ENCODE measurements at regions not wholly inside any gene's neighbourhood (a gene's known extent, or its start where the extent isn't known, plus 50 kb on each side); places are given as distances from the start of the nearest gene placed in this dataset.

DNA sequence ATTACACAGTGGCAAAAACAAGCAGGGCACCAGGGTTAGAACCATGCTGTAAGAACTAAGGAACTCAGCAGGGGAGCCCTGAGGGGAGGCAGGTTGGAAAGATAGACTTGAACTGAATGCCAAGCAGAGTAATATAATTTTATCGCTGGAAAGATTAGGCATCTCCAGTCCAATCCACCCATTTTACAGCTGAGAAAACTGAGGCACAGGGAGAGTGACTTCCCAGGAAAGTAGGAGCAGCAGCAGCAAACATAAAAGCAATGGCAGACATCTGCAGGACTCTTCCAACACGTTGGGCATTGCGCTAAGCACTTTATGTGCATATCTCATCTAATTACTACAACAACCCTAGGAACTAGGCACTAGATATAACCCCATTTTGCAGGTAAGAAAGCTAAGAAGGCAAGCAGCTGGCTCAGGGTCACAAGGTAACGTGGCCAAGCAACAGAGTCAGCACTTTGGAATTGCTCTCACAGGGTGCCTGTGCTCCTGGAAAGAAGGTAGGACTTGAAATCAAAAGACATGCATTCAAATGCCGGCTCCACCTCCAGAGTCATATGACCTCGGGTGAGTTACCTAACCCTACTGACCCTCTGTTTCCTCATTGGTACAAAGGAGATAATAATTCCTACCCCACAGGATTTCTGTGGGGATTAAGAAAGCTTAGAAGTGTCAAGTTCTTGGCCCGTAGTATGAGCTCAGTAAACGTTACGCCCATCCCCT lies 215.3 kb downstream of the BARX2 start:
- Histone ChIP-seq H3K4me3 (no peak overlapping the region), H3K4me1 (no peaks in the 10 kb centered on the region), H3K9me3 (no peaks in the 10 kb centered on the region), H3K36me3 (no peaks in the 10 kb centered on the region), H3K27me3 (no peaks in the 10 kb centered on the region), H3K27ac (no peak overlapping the region)
- intact Hi-C loops (cut with DNase I), result no loop called here
- no peak for DNase-seq (ENCODE audit: low spot score in 2 of 2)
- TF ChIP-seq, protein P1, sequence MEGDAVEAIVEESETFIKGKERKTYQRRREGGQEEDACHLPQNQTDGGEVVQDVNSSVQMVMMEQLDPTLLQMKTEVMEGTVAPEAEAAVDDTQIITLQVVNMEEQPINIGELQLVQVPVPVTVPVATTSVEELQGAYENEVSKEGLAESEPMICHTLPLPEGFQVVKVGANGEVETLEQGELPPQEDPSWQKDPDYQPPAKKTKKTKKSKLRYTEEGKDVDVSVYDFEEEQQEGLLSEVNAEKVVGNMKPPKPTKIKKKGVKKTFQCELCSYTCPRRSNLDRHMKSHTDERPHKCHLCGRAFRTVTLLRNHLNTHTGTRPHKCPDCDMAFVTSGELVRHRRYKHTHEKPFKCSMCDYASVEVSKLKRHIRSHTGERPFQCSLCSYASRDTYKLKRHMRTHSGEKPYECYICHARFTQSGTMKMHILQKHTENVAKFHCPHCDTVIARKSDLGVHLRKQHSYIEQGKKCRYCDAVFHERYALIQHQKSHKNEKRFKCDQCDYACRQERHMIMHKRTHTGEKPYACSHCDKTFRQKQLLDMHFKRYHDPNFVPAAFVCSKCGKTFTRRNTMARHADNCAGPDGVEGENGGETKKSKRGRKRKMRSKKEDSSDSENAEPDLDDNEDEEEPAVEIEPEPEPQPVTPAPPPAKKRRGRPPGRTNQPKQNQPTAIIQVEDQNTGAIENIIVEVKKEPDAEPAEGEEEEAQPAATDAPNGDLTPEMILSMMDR (IDR thresholded peaks at IDR 0.05), result no peak

DNA sequence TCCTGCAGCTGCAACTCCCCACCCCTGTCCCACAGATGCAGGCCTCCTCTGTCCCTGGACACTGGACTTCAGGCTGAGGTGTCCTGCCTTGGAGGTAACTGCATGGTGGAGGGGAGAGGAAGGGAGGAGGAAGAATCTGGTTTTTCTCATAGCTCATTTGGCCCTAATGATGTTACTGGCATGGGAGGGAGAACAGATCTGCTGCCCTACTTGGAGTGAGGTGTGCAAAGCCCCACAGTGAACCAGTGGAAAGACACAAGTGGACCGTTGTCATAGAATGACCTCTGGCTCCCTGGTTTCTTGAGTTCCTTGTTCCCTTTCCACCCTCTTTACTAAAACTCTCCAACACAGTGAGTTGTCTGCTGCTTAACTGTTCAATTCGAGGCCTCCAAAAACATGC lies 215.9 kb downstream of the BARX2 start:
- no peak overlapping the region for H3K4me3 ChIP-seq
- H3K36me3 ChIP-seq, result no peaks in the 10 kb centered on the region
- intact Hi-C loops (cut with DNase I), result no loop called here
- no peak for DNase-seq (ENCODE audit: low spot score in 2 of 2)
- no peak overlapping the region for H3K27ac ChIP-seq
- no peaks in the 10 kb centered on the region for H3K4me1 ChIP-seq
- TF ChIP-seq, protein P1 (IDR thresholded peaks at IDR 0.05), result no peak
- H3K9me3 ChIP-seq, result no peaks in the 10 kb centered on the region
- no peaks in the 10 kb centered on the region for H3K27me3 ChIP-seq

DNA sequence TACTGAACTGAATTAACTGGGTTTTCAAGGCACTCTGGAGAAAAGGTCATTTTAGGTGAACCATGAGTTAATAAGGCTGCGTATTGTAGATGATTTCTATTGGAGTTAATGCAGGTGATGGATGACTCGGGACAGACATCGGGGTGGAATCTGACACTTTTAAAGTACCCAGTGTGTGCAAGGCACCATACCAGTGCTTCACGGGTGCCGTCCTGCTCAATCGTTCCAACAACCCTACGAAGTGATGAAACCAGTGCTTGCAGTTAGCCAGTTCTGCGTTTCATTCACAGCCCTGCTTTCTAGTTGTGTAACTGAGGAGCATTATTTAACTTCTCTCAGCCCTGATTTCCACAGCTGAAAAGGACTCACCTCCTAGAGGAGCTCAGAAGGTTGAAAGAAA lies 216.5 kb downstream of the BARX2 start:
- intact Hi-C loops (cut with DNase I), result no loop called here
- no peaks in the 10 kb centered on the region for H3K9me3 ChIP-seq
- H3K27me3 ChIP-seq, result no peaks in the 10 kb centered on the region
- DNase-seq (ENCODE audit: low spot score in 2 of 2), result no peak
- H3K27ac ChIP-seq, result no peak overlapping the region
- TF ChIP-seq, protein P1 (IDR thresholded peaks at IDR 0.05), result no peak
- H3K36me3 ChIP-seq, result no peaks in the 10 kb centered on the region
- no peak overlapping the region for H3K4me3 ChIP-seq
- no peaks in the 10 kb centered on the region for H3K4me1 ChIP-seq

DNA sequence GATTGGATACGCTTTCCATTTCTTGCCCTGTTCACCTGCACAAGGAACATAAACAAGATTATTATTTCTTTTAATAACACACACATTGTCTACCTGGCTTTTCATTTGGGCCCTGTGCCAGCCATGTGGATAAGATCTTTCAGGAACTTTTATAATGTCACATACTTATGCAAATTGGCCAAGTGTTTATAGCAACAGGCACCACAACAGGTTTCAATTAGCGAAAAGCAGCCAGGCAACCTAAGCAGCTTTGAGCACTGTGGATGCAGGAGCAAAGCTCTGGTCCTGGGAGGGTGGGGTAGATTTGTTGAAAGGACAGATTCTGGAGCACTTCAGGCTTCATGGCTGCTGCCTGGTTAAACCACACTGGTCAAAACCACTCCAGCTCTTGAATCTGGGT lies 217.4 kb downstream of the BARX2 start:
- Histone ChIP-seq H3K9me3 (no peaks in the 10 kb centered on the region), H3K27ac (no peak overlapping the region), H3K27me3 (no peaks in the 10 kb centered on the region), H3K36me3 (no peaks in the 10 kb centered on the region), H3K4me1 (no peaks in the 10 kb centered on the region), H3K4me3 (no peak overlapping the region)
- TF ChIP-seq, protein P1 (IDR thresholded peaks at IDR 0.05), result no peak
- no peak for DNase-seq (ENCODE audit: low spot score in 2 of 2)
- intact Hi-C loops (cut with DNase I), result no loop called here

DNA sequence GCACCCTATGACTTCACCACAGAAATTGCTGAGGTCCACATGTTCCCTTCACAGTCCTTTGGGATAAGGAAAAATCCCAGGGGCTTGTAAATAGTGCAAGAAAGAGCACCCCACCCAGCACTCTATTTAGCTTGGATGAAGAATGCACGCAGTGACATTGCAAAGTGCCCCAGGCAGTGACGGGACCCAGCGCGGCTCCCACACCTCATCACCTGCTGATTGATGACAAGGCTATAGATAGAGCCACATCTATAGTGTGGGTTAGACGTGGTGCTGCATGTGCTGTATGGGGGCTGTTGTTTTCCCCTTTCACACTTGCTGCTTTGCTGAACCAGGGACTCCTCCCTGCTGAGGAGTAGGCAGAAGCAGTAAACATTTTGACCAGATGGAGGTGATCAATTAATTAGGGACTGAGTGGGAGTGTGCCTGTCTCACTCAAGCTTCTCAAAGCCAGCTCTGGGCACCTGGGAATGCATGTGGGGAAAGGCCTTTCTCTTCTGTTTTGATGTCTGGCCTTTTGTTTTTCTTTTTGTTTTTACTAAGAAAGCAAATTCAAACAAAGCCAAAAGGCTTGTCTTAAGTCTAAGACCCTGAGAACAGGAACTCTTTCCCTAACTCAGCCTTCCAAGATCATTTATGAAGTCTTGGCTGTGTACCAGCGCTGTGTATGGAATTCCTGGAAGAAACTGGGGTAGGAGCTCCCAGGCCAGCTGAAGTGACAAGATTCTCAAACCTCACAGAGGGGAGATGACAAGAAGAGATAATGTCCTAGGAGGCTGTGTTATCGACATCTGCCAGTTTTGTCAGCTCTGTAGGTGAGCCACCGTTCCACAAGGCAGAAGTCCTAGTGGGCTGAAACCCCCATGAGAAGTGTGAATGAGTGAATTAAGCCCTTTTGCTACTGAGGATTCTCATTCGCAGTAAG lies 219.7 kb downstream of the BARX2 start:
- H3K9me3 ChIP-seq, result no peaks in the 10 kb centered on the region
- no peaks in the 10 kb centered on the region for H3K27me3 ChIP-seq
- H3K4me3 ChIP-seq, result no peak overlapping the region
- intact Hi-C loops (cut with DNase I), result no loop called here
- no peak overlapping the region for H3K27ac ChIP-seq
- TF ChIP-seq, protein P1 (IDR thresholded peaks at IDR 0.05), result no peak
- no peak for DNase-seq (ENCODE audit: low spot score in 2 of 2)
- H3K4me1 ChIP-seq, result no peaks in the 10 kb centered on the region
- H3K36me3 ChIP-seq, result no peaks in the 10 kb centered on the region
